ENCODE measurements at regions not wholly inside any gene's neighbourhood (a gene's known extent, or its start where the extent isn't known, plus 50 kb on each side); places are given as distances from the start of the nearest gene placed in this dataset.
"Not testable (repeated sequence)": the region's sequence is repeated elsewhere in the genome, so short reads cannot be mapped to it uniquely, and the experiment has no call there.

- DNase-seq (ENCODE audit: low read depth), result no peak
These were observed 560.3 kb upstream of the KLF4 start for GRCh38 chr9:108049671-108050494.

GRCh38 chr9:108049026-108049607 lies 559.5 kb upstream of the KLF4 start:
- no peak overlapping the region for H3K4me3 ChIP-seq (ENCODE audit: low read depth, low read length)
- no peaks in the 10 kb centered on the region for H3K27me3 ChIP-seq (ENCODE audit: control insufficient read depth, insufficient read depth, low read length)
- H3K36me3 ChIP-seq (ENCODE audit: control insufficient read depth, insufficient read depth, low read length), result no peaks in the 10 kb centered on the region
- no peak for TF ChIP-seq CTCF (IDR thresholded peaks at IDR 0.05; ENCODE audit: insufficient read depth, low read length, severe bottlenecking)
- no peak for FAIRE-seq
- peak; percentile 96 for DNase-seq (ENCODE audit: low read depth)

More at GRCh38 chr9:108049671-108050494, 560.3 kb upstream of the KLF4 start:
- Histone ChIP-seq H3K4me3 (ENCODE audit: low read depth, low read length) (no peak overlapping the region), H3K27me3 (ENCODE audit: control insufficient read depth, insufficient read depth, low read length) (no peaks in the 10 kb centered on the region), H3K36me3 (ENCODE audit: control insufficient read depth, insufficient read depth, low read length) (no peaks in the 10 kb centered on the region)
- TF ChIP-seq CTCF (IDR thresholded peaks at IDR 0.05; ENCODE audit: insufficient read depth, low read length, severe bottlenecking), result no peak
- no peak for FAIRE-seq

GRCh38 chr9:108048406-108049025 lies 558.9 kb upstream of the KLF4 start:
- FAIRE-seq (no peak), DNase-seq (ENCODE audit: low read depth) (no peak)
- Histone ChIP-seq H3K4me3 (ENCODE audit: low read depth, low read length) (no peak overlapping the region), H3K27me3 (ENCODE audit: control insufficient read depth, insufficient read depth, low read length) (no peaks in the 10 kb centered on the region), H3K36me3 (ENCODE audit: control insufficient read depth, insufficient read depth, low read length) (no peaks in the 10 kb centered on the region)
- no peak for TF ChIP-seq CTCF (IDR thresholded peaks at IDR 0.05; ENCODE audit: insufficient read depth, low read length, severe bottlenecking)

GRCh38 chr9:108047777-108048176 lies 558.2 kb upstream of the KLF4 start:
- not testable (repeated sequence) for H3K4me3 ChIP-seq (ENCODE audit: low read depth, low read length); FAIRE-seq; H3K27me3 ChIP-seq (ENCODE audit: control insufficient read depth, insufficient read depth, low read length); DNase-seq (ENCODE audit: low read depth); H3K36me3 ChIP-seq (ENCODE audit: control insufficient read depth, insufficient read depth, low read length)

- FAIRE-seq (no peak), DNase-seq (ENCODE audit: low read depth) (peak; percentile 67)
- Histone ChIP-seq H3K36me3 (ENCODE audit: control insufficient read depth, insufficient read depth, low read length) (no peaks in the 10 kb centered on the region), H3K4me3 (ENCODE audit: low read depth, low read length) (no peak overlapping the region), H3K27me3 (ENCODE audit: control insufficient read depth, insufficient read depth, low read length) (no peaks in the 10 kb centered on the region)
- no peak for TF ChIP-seq CTCF (IDR thresholded peaks at IDR 0.05; ENCODE audit: insufficient read depth, low read length, severe bottlenecking)
These were observed 557.7 kb upstream of the KLF4 start for GRCh38 chr9:108047264-108047663.

- H3K36me3 ChIP-seq (ENCODE audit: control insufficient read depth, insufficient read depth, low read length), result no peaks in the 10 kb centered on the region
- FAIRE-seq (no peak), DNase-seq (ENCODE audit: low read depth) (no peak)
- H3K4me3 ChIP-seq (ENCODE audit: low read depth, low read length), result no peak overlapping the region
- no peak for TF ChIP-seq CTCF (IDR thresholded peaks at IDR 0.05; ENCODE audit: insufficient read depth, low read length, severe bottlenecking)
- no peaks in the 10 kb centered on the region for H3K27me3 ChIP-seq (ENCODE audit: control insufficient read depth, insufficient read depth, low read length)
These were observed 556.3 kb upstream of the KLF4 start for GRCh38 chr9:108045851-108046250.

All from bronchial epithelial cell (primary cell).